ENCODE measurements at regions not wholly inside any gene's neighbourhood (a gene's known extent, or its start where the extent isn't known, plus 50 kb on each side); places are given as distances from the start of the nearest gene placed in this dataset.
A peak's percentile ranks its signal among the peaks of the same experiment; 100 is the strongest.

DNA sequence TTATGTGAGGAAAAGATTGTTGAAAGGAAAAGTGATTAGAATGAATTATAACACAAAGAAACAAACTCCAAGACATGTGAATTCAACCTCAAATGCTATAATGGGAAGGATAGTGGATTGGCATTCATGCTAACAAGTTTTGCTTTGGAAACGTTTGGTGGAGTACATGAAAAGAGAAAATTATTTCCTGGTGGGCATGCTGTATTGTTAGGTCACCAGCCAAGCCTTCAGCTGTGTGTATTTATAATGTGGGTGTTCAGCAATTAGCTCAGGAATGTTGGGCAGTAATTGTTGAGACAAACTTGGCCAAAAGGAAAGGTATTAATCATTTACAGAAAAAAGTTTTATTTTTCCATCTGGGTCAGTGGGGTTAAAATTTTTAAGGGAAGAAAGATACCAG, 198.9 kb upstream of the ARSJ start:
- Mint-ChIP-seq H3K27ac (no peak overlapping the region), H3K4me3 (no peak overlapping the region)

DNA sequence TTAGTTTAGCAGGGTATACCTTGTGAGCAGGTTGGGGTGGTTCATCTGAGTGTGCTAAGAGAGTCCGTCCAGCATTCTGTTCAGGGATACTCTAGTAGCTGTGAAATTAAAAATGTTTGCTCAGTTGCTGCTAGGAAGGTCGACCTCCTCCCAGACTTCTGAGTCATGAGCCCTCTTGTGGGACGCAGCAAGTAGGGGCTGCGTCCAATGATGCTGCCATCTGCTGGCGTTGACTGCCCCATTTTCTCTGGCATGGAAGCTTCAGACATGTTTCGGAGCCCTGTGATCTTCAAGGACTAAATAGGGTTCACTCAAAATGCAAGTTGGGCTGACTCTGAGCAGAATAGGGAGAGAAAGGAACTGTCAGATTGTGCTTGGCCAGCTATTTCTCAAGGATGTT, 201.0 kb upstream of the ARSJ start:
- Mint-ChIP-seq H3K36me3 (peaks cover 1% of the 10 kb centered on the region), H3K27me3 (peaks cover 4% of the 10 kb centered on the region), H3K4me1 (no peaks in the 10 kb centered on the region), H3K9me3 (peaks cover 2 to 19% (median 5%) of the 10 kb centered on the region in 3 donors), H3K4me3 (no peak overlapping the region), H3K27ac (peak overlapping the region in 1 of 3 donors; percentile 51)

More for the DNA sequence above, 198.9 kb upstream of the ARSJ start:
- Mint-ChIP-seq H3K4me1 (no peaks in the 10 kb centered on the region), H3K27me3 (peaks cover 6% of the 10 kb centered on the region), H3K9me3 (peaks cover 5 to 8% (median 5%) of the 10 kb centered on the region in 3 donors), H3K36me3 (peaks cover 1% of the 10 kb centered on the region)

DNA sequence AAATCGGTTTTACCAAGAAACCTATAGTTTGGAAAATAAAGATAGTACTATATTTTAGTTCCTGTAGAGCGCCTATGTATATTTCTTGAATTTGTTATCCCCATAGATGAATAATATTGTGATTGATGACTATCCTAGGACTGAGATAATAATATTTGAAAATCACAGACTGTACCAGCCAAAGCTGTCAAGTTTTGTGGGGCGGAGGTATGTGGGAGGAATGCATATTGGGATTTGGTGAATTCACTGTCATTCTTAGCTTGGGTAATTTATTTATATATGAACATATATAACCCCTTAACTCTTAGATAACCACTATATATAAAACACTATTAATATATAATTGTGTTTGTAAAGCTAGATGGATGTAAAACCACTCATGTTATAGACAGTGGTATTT, 205.5 kb upstream of the ARSJ start:
- H3K4me1 Mint-ChIP-seq: peaks cover 0 to 2% (median 0%) of the 10 kb centered on the region in 3 donors
- H3K4me3 Mint-ChIP-seq: no peak overlapping the region
- H3K27me3 Mint-ChIP-seq: peaks cover 7% of the 10 kb centered on the region
- peaks cover 2 to 19% (median 5%) of the 10 kb centered on the region in 3 donors for H3K9me3 Mint-ChIP-seq
- no peak overlapping the region for H3K27ac Mint-ChIP-seq
- peaks cover 4% of the 10 kb centered on the region for H3K36me3 Mint-ChIP-seq

DNA sequence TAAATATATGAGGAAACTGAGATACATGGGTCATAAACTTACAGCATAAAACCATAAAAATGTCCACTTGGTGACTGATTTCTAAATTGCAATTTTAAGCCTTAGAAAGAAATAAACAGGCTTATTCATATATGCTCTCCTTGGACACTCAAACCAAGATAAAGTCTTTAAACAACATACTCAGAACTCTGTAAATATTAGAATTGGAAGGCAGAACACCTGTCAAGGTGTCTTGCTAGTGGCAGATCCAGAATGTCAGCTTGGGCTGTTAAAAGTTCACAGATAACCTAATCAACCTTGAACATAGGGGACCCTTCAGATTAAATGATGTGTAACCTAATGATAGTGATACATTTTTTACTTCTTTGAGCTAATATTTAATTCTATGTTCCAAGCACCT, 208.1 kb upstream of the ARSJ start:
- Mint-ChIP-seq H3K4me1 (peaks cover 0 to 2% (median 0%) of the 10 kb centered on the region in 3 donors), H3K27me3 (peaks cover 6% of the 10 kb centered on the region), H3K27ac (no peak overlapping the region), H3K4me3 (no peak overlapping the region), H3K36me3 (peaks cover 3% of the 10 kb centered on the region), H3K9me3 (peaks cover 2 to 13% (median 2%) of the 10 kb centered on the region in 3 donors)

DNA sequence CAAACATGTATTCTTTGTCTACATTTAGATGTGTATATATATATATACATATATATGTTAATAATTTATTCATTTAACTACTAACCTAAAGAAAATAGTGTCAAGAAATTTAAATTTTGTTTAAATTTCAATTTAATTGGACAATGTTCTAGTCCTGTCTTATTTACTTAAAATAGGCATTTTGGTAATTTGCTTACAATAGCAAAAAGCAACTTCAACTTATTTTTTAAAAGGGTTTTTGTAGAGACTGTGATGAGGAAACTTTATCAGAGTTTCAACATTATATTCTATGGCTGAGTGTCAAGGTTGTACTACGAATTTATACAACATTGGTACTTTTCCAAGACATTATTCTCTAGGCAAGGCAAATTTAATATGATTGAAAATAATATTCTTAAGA, 212.0 kb upstream of the ARSJ start:
- H3K36me3 Mint-ChIP-seq: peaks cover 3% of the 10 kb centered on the region
- peaks cover 3% of the 10 kb centered on the region for H3K27me3 Mint-ChIP-seq
- peaks cover 0 to 2% (median 0%) of the 10 kb centered on the region in 3 donors for H3K4me1 Mint-ChIP-seq
- H3K9me3 Mint-ChIP-seq: no peaks in the 10 kb centered on the region
- H3K27ac Mint-ChIP-seq: no peak overlapping the region
- no peak overlapping the region for H3K4me3 Mint-ChIP-seq

DNA sequence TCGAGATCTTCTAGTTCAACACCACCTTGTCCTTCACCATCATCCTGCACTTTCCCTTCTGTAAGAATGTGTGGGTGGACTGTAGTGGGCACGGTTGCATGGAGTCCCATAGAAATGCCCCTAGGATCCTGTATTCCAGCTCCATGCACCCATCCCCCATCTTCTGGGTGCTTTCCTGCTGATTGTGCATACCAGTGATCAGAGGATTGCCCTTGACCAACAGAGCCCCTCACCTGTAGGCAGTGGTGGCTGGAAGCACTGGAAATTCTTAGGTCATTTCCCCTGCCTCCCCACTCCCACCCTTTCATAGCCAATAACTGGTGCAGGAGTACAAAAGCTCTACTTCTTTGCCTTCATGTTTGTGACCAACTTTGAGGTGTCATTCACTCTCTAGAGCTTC, 213.4 kb upstream of the ARSJ start:
- H3K27ac Mint-ChIP-seq: no peak overlapping the region
- no peaks in the 10 kb centered on the region for H3K9me3 Mint-ChIP-seq
- H3K27me3 Mint-ChIP-seq: peaks cover 3% of the 10 kb centered on the region
- H3K36me3 Mint-ChIP-seq: peaks cover 3% of the 10 kb centered on the region
- H3K4me3 Mint-ChIP-seq: no peak overlapping the region
- H3K4me1 Mint-ChIP-seq: no peaks in the 10 kb centered on the region

DNA sequence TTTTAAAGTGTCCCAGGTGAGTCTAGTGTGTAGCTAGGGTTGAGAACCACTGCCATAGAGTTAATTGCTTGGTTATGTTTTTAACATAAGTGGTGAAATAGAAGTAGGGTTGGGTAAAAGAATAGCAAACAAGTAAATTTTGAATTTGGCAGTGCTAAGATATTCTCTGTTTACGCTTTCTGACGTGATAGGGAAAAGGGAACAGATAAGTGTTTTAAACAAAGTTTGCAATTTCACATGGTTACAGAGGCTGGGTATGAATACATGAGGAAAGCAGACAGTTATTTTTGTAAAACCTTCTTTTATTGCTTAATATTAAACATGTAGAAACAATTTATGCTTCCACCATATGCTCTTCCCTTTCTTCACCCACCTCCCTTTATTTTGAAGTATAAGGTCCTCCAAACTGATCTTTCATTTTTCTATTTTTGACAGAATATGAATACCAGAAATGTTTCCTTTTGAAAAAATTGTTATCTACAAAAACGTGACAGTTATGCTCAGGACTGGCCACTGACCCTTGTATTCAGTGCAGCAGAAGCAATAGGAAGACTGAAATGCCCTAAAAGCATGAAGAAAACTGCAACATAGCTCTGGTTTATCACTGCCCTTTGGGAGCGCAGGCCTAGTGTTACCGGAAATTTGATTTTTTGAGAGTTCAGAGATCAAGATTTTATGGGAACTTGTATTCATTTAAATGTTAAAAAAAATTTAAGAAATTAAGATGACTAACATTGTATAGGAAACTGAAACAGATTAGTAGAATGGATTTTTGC, 214.4 kb upstream of the ARSJ start:
- H3K27me3 Mint-ChIP-seq: no peaks in the 10 kb centered on the region
- no peaks in the 10 kb centered on the region for H3K4me1 Mint-ChIP-seq
- no peak overlapping the region for H3K4me3 Mint-ChIP-seq
- H3K9me3 Mint-ChIP-seq: no peaks in the 10 kb centered on the region
- no peak overlapping the region for H3K27ac Mint-ChIP-seq
- H3K36me3 Mint-ChIP-seq: peaks cover 3% of the 10 kb centered on the region

DNA sequence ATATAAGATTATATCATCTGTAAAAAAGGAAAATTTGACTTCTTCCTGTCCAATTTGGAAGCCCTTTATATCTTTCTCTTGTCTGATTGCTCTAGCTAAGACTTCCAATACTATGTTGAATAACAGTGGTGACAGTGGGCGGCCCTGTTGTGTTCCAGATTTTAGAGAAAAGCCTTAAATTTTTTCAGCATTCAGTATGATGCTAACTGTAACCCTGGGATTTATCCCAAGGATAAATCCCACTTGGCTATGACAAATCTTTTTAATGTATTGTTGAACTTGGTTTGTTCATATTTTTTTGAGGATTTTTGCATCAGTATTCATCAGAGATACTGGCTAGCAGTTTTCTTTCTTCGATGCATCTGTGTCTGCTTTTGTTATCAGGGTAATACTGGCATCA, 217.2 kb upstream of the ARSJ start:
- no peaks in the 10 kb centered on the region for H3K9me3 Mint-ChIP-seq
- H3K4me1 Mint-ChIP-seq: no peaks in the 10 kb centered on the region
- no peak overlapping the region for H3K27ac Mint-ChIP-seq
- H3K36me3 Mint-ChIP-seq: no peaks in the 10 kb centered on the region
- H3K4me3 Mint-ChIP-seq: no peak overlapping the region
- no peaks in the 10 kb centered on the region for H3K27me3 Mint-ChIP-seq

DNA sequence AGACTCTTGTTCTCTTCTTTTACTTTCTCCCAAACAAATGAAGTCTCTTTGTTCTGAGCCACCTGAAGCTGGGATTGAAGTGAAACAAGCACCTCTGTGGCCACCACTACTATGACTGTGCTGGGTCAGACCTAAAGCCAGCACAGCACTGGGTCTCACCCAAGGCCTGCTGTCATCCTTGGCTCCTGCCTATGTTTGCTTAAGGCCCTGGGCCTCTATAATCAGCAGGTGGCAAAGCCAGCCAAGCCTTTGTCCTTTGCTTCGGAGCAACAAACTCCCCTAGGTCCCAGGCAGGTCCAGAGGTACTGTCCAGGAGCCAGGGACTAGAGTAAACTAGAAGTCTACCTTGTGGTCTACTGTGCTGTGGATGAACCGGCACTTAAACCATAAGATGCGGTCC, 220.6 kb upstream of the ARSJ start:
- Mint-ChIP-seq H3K27ac (no peak overlapping the region), H3K36me3 (no peaks in the 10 kb centered on the region), H3K4me1 (no peaks in the 10 kb centered on the region), H3K4me3 (no peak overlapping the region), H3K9me3 (no peaks in the 10 kb centered on the region), H3K27me3 (no peaks in the 10 kb centered on the region)

DNA sequence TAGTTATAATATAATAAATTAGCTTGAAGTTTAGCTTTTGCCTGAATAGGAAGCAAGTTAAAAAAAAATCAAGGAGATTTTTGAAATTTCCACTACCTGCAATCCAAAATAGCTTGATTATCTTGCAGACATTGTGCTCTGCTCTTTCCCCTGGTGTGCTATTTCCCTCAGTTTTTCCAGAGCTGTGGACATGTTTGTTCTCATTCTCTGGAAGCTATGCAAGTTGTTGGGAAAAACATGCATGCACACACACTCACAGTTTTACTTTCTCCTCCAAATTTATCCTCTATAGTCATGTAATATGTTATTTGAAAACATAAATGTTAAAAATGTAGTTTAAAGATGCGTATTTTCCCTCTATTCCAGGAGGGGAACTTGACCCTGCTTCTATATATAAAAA, 225.8 kb upstream of the ARSJ start:
- Mint-ChIP-seq H3K9me3 (no peaks in the 10 kb centered on the region), H3K27ac (no peak overlapping the region), H3K36me3 (no peaks in the 10 kb centered on the region), H3K27me3 (no peaks in the 10 kb centered on the region), H3K4me3 (no peak overlapping the region), H3K4me1 (no peaks in the 10 kb centered on the region)

DNA sequence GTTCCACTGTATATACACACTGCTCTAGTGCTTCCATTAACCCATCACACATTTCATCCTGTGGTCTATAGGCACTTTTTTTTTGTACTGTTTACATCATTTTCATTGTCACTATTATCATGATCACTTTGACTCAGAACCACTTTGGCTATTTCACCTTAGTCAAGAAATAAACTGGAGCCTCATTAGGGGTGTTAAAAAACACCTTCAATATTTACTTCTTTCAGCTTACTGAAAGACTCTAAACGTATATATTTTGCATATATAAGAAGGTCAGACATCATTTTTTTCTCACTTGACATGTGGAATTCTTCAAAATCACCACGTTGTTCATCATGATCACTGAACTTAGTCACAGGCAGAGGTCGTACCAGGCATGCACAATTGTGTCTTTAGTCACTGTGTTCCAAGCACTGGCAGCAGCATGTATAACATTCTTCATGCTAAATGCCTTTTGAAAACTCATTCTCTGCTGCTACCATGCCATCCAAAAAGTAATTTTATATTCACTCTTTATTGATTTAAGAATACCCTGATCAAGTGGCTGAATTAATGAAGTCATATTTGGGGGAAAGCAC, 229.2 kb upstream of the ARSJ start:
- Mint-ChIP-seq H3K36me3 (no peaks in the 10 kb centered on the region), H3K27ac (no peak overlapping the region), H3K9me3 (no peaks in the 10 kb centered on the region), H3K27me3 (no peaks in the 10 kb centered on the region), H3K4me1 (no peaks in the 10 kb centered on the region), H3K4me3 (no peak overlapping the region)

DNA sequence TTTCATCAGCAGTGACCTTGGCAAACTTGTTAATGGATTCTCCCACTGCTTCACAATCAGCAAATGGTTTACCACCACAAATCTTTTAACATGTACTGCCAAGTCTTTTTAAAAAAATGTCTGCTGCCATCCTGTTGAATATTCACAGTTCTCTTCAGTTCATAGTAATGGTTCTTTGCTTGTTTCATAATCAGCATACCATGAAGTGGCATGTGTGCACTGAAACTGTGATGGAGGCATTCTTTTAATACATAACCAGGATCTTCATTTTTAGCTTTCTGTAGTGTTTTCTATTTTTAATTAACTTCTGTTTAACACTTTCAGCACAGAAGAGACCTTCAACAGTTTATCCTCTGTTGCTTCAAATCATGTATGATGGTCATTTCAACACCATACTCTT, 230.1 kb upstream of the ARSJ start:
- Mint-ChIP-seq H3K27me3 (no peaks in the 10 kb centered on the region), H3K36me3 (no peaks in the 10 kb centered on the region), H3K4me1 (no peaks in the 10 kb centered on the region), H3K9me3 (no peaks in the 10 kb centered on the region), H3K27ac (no peak overlapping the region), H3K4me3 (no peak overlapping the region)

DNA sequence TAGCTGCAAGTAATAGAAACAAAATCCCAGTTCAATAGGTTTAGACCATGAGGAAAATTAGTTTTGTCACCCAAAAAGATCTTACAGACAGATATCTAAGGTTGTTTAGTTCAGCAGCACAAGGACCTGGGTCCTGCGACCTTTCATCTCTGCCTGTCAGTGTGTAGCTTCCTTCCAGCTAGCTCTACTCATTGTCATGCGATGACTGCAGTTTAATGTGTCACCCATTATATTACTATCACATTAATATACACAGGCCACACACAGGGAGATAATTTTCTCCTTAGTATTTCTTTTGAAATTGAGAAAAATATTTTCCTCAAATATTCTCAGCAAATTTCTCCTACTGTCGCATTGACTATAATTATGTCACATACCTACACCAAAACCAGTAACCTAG, 232.1 kb upstream of the ARSJ start:
- no peaks in the 10 kb centered on the region for H3K27me3 Mint-ChIP-seq

DNA sequence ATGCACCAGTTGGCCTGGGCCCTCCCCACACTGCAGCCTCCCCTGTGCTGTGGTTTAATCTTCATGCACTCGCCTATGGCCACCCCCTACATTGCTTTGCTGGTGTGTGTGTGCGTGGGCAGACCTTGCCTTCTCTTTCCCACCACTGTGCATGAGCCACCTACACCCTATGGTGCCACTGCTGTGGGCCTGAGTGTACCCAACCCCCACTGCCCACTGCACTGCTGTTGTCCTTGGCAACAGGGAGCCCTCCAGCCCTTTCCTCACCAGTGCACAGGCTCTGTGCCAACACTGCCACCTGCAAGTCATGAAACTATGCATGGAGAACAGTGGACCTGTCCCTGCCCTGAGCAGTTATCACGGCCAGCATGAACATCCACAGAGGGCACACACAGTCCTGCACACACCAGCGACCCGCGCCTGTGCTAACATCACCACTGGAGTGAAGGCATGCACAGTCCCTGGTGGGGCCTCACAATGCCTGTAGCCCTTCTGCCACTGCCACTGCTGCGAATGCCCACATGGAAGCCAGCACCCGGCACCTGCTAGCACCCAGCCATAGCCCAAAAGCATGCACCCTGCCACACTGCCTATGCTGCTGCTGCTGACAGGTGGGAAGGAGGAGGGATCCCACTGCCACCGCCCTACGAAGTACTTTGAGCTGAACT, 237.8 kb upstream of the ARSJ start:
- no peak overlapping the region for H3K4me3 Mint-ChIP-seq
- H3K9me3 Mint-ChIP-seq: no peaks in the 10 kb centered on the region
- no peaks in the 10 kb centered on the region for H3K36me3 Mint-ChIP-seq

More for the DNA sequence above, 232.1 kb upstream of the ARSJ start:
- Mint-ChIP-seq H3K9me3 (no peaks in the 10 kb centered on the region), H3K4me1 (no peaks in the 10 kb centered on the region), H3K4me3 (no peak overlapping the region), H3K27ac (no peak overlapping the region), H3K36me3 (no peaks in the 10 kb centered on the region)

DNA sequence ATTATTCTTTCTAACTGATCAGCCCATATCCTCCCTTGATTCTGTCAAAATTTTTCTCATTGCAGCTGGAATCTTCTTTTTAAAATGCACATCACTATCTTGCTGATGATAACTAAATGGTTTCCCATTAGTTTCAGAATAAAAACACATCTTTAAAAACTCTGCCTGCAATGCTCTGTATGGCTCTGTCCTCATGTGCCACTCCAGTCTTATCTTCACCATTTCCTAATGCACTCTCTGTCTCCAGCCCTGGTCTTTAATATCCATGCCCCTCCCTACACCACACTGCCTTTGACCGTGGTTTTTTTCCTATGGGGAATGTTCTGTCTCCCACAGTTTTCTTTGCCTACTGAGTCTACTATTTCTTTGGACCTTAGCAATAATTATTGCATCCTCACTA, 244.1 kb upstream of the ARSJ start:
- Mint-ChIP-seq H3K4me3 (no peak overlapping the region), H3K4me1 (no peaks in the 10 kb centered on the region), H3K9me3 (no peaks in the 10 kb centered on the region), H3K27ac (no peak overlapping the region), H3K36me3 (no peaks in the 10 kb centered on the region), H3K27me3 (no peaks in the 10 kb centered on the region)

More for the DNA sequence above, 237.8 kb upstream of the ARSJ start:
- H3K4me1 Mint-ChIP-seq: no peaks in the 10 kb centered on the region
- H3K27me3 Mint-ChIP-seq: no peaks in the 10 kb centered on the region
- H3K27ac Mint-ChIP-seq: no peak overlapping the region

DNA sequence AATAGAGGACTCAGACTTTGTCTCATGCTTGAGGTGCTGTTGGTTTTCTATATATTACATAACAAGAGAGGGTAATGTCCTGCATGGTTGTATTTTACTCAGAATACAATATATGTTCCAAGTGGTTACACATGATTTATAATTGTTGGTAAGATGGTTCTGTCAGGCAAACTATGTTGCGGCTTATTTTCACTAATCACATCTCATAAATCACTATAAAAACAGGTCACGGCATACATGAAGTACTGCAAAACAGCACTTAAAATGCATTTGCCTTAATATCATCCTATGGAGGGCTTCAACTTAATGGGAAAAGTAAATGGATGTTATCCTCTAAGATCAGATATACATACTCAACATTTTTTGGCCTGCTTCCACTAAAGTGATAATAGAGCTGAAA, 246.0 kb upstream of the ARSJ start:
- Mint-ChIP-seq H3K36me3 (no peaks in the 10 kb centered on the region), H3K4me1 (no peaks in the 10 kb centered on the region), H3K27ac (no peak overlapping the region), H3K4me3 (no peak overlapping the region), H3K9me3 (no peaks in the 10 kb centered on the region), H3K27me3 (no peaks in the 10 kb centered on the region)
